Fibroblast of lung (primary cell): ENCODE measurements at regions not wholly inside any gene's neighbourhood (a gene's known extent, or its start where the extent isn't known, plus 50 kb on each side); places are given as distances from the start of the nearest gene placed in this dataset.

Source experiments
- EZH2 ChIP-seq: IDR thresholded peaks from 2 replicates; pipeline ENCODE4 v1.5.1; 2012; ENCODE audit warnings: low read length, control low read depth, mild to moderate bottlenecking; ENCODE audit errors: missing control alignments
- TF ChIP-seq, protein P1 (sequence below), 2 donors: IDR thresholded peaks in 1 of 2; conservative IDR thresholded peaks in 1 of 2; 1 replicate in 1 of 2; 2 replicates in 1 of 2; pipeline ENCODE4 v1.5.1; 2011 to 2012; ENCODE audit warnings: low read length in 2 of 2, control low read depth in 1 of 2, inconsistent platforms in 1 of 2, low read depth in 1 of 2, mild to moderate bottlenecking in 1 of 2

DNA sequence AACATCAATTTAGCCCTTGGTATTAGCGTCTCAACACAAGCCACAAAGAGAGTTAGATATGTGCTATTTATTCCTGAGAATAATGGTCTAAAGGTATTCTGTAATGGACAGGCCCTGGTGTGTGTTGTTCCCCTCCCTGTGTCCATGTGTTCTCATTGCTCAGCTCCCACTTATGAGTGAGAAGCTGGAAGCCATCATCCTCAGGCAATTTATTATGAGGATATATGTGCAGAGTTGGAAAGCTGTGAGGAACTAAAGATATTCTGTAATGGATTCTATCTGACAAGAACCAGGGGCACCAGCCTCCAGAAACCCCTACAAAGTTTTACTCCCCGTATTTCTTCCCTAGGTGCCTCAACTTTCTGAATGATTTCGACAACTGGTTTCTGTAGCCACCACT is 210.8 kb downstream of the GRIN2B start:
- TF ChIP-seq, protein P1, sequence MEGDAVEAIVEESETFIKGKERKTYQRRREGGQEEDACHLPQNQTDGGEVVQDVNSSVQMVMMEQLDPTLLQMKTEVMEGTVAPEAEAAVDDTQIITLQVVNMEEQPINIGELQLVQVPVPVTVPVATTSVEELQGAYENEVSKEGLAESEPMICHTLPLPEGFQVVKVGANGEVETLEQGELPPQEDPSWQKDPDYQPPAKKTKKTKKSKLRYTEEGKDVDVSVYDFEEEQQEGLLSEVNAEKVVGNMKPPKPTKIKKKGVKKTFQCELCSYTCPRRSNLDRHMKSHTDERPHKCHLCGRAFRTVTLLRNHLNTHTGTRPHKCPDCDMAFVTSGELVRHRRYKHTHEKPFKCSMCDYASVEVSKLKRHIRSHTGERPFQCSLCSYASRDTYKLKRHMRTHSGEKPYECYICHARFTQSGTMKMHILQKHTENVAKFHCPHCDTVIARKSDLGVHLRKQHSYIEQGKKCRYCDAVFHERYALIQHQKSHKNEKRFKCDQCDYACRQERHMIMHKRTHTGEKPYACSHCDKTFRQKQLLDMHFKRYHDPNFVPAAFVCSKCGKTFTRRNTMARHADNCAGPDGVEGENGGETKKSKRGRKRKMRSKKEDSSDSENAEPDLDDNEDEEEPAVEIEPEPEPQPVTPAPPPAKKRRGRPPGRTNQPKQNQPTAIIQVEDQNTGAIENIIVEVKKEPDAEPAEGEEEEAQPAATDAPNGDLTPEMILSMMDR (conservative IDR thresholded peaks at IDR 0.05 in 1 of 2, IDR thresholded peaks at IDR 0.05 in 1 of 2; ENCODE audit: low read depth in 1 of 2, low read length in 2 of 2) = no peak
- TF ChIP-seq EZH2 = no peak
